Mesothelial cell of epicardium (in vitro differentiated cells): ENCODE measurements at regions not wholly inside any gene's neighbourhood (a gene's known extent, or its start where the extent isn't known, plus 50 kb on each side); places are given as distances from the start of the nearest gene placed in this dataset.
A peak's percentile ranks its signal among the peaks of the same experiment; 100 is the strongest.

Experiments used
- DNase-seq, 2 experiments: peaks; one replicate each; pipeline ENCODE4 v3.0.0; 2021; ENCODE audit warnings: low spot score in 2 of 2; ENCODE audit not compliant: unreplicated experiment in 2 of 2
- H3K27ac Mint-ChIP-seq: 2 replicates; pipeline ENCODE4 v1.8.0; 2021; ENCODE audit warnings: mixed read lengths
- H3K27me3 Mint-ChIP-seq: 2 replicates; pipeline ENCODE4 v1.8.0; 2021; ENCODE audit warnings: low read depth, mixed read lengths
- H3K36me3 Mint-ChIP-seq: 2 replicates; pipeline ENCODE4 v1.8.0; 2021; ENCODE audit warnings: mixed read lengths
- H3K4me1 Mint-ChIP-seq: 2 replicates; pipeline ENCODE4 v1.8.0; 2021; ENCODE audit warnings: mixed read lengths
- H3K4me3 Mint-ChIP-seq: 2 replicates; pipeline ENCODE4 v1.8.0; 2021; ENCODE audit warnings: mild to moderate bottlenecking, moderate library complexity, mixed read lengths
- H3K9me3 Mint-ChIP-seq: 2 replicates; pipeline ENCODE4 v1.8.0; 2021; ENCODE audit warnings: mixed read lengths
- TF ChIP-seq, protein P1 (sequence below): fragments of 200-600 bp; sonication (generic); IDR thresholded peaks from one replicate; pipeline ENCODE4 v1.5.0; 2021; ENCODE audit warnings: antibody characterized with exemption; ENCODE audit not compliant: unreplicated experiment

DNA sequence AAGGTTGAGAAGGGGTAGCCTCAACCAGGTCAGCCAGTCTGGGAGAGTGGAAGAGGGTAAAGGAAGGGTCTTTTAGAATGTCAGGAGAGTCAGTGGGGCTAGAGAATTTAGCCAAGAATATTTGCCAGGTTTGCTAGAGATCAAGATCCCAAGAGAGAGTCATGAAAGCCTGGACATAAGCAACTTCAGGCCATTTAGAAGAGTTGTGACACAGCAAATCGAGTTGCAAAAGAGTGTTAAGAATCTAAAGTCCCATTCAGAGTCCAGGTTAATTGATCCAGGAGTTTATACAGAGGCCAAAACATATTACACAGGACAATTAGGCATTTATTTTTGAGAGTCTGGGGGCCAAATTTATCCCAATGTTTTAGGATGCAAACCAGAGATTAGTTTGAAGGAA, 1260.1 kb upstream of the ACO1 start:
- H3K4me3 Mint-ChIP-seq, result no peak overlapping the region
- no peak overlapping the region for H3K27ac Mint-ChIP-seq
- H3K36me3 Mint-ChIP-seq, result peaks cover 3% of the 10 kb centered on the region
- H3K9me3 Mint-ChIP-seq, result peaks cover 22% of the 10 kb centered on the region
- peaks cover 5% of the 10 kb centered on the region for H3K27me3 Mint-ChIP-seq
- no peak for DNase-seq
- no peaks in the 10 kb centered on the region for H3K4me1 Mint-ChIP-seq
- TF ChIP-seq, protein P1, sequence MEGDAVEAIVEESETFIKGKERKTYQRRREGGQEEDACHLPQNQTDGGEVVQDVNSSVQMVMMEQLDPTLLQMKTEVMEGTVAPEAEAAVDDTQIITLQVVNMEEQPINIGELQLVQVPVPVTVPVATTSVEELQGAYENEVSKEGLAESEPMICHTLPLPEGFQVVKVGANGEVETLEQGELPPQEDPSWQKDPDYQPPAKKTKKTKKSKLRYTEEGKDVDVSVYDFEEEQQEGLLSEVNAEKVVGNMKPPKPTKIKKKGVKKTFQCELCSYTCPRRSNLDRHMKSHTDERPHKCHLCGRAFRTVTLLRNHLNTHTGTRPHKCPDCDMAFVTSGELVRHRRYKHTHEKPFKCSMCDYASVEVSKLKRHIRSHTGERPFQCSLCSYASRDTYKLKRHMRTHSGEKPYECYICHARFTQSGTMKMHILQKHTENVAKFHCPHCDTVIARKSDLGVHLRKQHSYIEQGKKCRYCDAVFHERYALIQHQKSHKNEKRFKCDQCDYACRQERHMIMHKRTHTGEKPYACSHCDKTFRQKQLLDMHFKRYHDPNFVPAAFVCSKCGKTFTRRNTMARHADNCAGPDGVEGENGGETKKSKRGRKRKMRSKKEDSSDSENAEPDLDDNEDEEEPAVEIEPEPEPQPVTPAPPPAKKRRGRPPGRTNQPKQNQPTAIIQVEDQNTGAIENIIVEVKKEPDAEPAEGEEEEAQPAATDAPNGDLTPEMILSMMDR, result no peak

DNA sequence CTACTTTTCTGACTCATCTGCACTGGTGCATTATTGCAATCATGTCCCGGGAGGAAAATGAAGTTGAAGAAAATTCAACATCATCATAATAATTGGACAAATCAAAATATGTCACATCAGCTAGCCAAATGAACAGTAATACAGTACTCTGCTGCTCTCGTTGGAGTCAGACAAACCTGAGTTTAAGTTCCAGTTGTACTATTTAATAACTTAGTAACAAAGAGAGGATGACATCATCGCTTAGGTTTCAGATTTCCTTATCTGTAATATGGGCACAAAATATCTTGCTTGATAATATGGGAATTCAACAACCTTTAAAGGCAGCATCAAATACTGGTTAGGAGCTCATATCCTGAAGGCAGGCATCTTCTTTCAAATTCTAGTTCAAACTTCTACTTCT, 1248.9 kb upstream of the ACO1 start:
- H3K4me3 Mint-ChIP-seq, result no peak overlapping the region
- H3K36me3 Mint-ChIP-seq, result no peaks in the 10 kb centered on the region
- TF ChIP-seq, protein P1, result no peak
- DNase-seq, result no peak
- H3K4me1 Mint-ChIP-seq, result peaks cover 7% of the 10 kb centered on the region
- peaks cover 4% of the 10 kb centered on the region for H3K27me3 Mint-ChIP-seq
- no peak overlapping the region for H3K27ac Mint-ChIP-seq
- H3K9me3 Mint-ChIP-seq, result no peaks in the 10 kb centered on the region

- Mint-ChIP-seq H3K27ac (no peak overlapping the region), H3K36me3 (no peaks in the 10 kb centered on the region), H3K9me3 (no peaks in the 10 kb centered on the region), H3K4me1 (peaks cover 12% of the 10 kb centered on the region), H3K27me3 (peaks cover 4% of the 10 kb centered on the region), H3K4me3 (no peak overlapping the region)
- TF ChIP-seq, protein P1, result no peak
- no peak for DNase-seq
Observed at GRCh38 chr9:31136524-31136923, 1247.9 kb upstream of the ACO1 start.

- no peak for DNase-seq
- Mint-ChIP-seq H3K4me3 (no peak overlapping the region), H3K4me1 (peaks cover 14% of the 10 kb centered on the region), H3K27ac (no peak overlapping the region), H3K27me3 (no peaks in the 10 kb centered on the region), H3K36me3 (no peaks in the 10 kb centered on the region), H3K9me3 (no peaks in the 10 kb centered on the region)
- TF ChIP-seq, protein P1, result no peak
Observed at GRCh38 chr9:31137176-31138160, 1247.0 kb upstream of the ACO1 start.

DNA sequence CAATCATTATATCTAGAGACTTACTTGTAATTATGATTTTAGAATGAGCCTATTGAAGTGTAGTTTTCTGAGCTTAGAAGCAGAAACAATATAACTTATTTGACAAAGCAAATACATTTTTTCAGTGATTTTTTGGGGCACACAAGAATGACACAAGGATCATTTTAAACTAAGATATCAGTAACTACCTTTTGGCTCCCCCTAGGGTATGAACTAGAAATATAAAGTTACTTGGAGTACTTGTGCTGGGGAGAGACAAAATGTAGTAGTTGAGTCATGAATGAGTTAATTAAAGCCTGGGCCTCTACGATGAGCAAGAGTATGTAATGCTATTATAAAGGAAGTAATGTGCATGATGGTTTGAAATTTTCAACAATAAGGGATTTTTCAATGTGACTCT, 1244.1 kb upstream of the ACO1 start:
- H3K27me3 Mint-ChIP-seq, result no peaks in the 10 kb centered on the region
- H3K4me1 Mint-ChIP-seq, result peaks cover 14% of the 10 kb centered on the region
- H3K4me3 Mint-ChIP-seq, result no peak overlapping the region
- H3K27ac Mint-ChIP-seq, result no peak overlapping the region
- H3K36me3 Mint-ChIP-seq, result no peaks in the 10 kb centered on the region
- no peak for DNase-seq
- TF ChIP-seq, protein P1, result peak; percentile 40
- H3K9me3 Mint-ChIP-seq, result no peaks in the 10 kb centered on the region
